ENCODE measurements at regions not wholly inside any gene's neighbourhood (a gene's known extent, or its start where the extent isn't known, plus 50 kb on each side); places are given as distances from the start of the nearest gene placed in this dataset.

DNA sequence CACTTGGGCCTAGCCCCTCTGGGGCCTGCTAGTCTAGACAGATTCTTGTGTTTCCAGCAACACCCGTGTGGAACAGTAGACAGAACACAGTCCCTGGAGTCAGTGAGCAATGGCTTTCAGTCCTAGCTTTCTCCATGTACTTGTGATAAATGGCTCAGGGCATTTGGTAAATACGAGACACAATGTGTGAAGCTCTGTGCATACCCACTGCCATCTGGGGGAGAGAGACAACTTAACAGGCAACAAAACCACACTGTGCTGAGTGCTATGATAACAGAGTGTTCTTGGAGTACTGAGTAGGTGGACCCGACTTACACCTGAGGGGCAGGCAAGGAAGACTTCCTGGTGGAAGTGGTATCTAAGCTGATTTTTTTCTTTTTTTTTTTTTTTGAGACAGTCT, 86.3 kb upstream of the TBX3 start:
- TF ChIP-seq, protein P1, sequence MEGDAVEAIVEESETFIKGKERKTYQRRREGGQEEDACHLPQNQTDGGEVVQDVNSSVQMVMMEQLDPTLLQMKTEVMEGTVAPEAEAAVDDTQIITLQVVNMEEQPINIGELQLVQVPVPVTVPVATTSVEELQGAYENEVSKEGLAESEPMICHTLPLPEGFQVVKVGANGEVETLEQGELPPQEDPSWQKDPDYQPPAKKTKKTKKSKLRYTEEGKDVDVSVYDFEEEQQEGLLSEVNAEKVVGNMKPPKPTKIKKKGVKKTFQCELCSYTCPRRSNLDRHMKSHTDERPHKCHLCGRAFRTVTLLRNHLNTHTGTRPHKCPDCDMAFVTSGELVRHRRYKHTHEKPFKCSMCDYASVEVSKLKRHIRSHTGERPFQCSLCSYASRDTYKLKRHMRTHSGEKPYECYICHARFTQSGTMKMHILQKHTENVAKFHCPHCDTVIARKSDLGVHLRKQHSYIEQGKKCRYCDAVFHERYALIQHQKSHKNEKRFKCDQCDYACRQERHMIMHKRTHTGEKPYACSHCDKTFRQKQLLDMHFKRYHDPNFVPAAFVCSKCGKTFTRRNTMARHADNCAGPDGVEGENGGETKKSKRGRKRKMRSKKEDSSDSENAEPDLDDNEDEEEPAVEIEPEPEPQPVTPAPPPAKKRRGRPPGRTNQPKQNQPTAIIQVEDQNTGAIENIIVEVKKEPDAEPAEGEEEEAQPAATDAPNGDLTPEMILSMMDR (IDR thresholded peaks at IDR 0.05), result no peak
- no peak for TF ChIP-seq POLR2A (IDR thresholded peaks at IDR 0.05)

Data from Peyer's patch (tissue), 4 donors.